ENCODE measurements at regions not wholly inside any gene's neighbourhood (a gene's known extent, or its start where the extent isn't known, plus 50 kb on each side); places are given as distances from the start of the nearest gene placed in this dataset.

DNA sequence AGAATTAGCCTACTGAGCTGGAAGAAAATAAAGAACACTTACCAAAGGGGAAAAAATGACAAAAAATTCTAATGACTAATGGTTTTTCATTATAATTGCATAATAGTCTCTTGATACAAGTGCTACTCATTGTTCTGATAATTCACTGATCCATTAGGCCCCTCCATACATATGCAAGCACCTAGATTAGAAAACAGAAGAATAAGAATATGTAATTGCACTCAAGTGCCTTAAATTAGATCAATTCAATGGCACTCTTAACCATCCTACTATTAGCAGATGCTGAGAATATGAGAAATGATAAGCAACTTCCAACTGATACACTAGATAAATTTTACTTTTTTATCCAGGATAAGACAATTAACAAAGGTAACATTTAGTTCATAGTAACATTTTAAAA is 440.9 kb upstream of the C9orf72 start:
- TF ChIP-seq, protein P1, sequence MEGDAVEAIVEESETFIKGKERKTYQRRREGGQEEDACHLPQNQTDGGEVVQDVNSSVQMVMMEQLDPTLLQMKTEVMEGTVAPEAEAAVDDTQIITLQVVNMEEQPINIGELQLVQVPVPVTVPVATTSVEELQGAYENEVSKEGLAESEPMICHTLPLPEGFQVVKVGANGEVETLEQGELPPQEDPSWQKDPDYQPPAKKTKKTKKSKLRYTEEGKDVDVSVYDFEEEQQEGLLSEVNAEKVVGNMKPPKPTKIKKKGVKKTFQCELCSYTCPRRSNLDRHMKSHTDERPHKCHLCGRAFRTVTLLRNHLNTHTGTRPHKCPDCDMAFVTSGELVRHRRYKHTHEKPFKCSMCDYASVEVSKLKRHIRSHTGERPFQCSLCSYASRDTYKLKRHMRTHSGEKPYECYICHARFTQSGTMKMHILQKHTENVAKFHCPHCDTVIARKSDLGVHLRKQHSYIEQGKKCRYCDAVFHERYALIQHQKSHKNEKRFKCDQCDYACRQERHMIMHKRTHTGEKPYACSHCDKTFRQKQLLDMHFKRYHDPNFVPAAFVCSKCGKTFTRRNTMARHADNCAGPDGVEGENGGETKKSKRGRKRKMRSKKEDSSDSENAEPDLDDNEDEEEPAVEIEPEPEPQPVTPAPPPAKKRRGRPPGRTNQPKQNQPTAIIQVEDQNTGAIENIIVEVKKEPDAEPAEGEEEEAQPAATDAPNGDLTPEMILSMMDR (conservative IDR thresholded peaks at IDR 0.05): no peak
- TF ChIP-seq EZH2 (IDR thresholded peaks at IDR 0.05; ENCODE audit: low read depth): no peak

All from PC-9 (cell line).